CD4-positive, alpha-beta T cell treated with Interleukin-17A for 1 hour (primary cell): ENCODE measurements at regions not wholly inside any gene's neighbourhood (a gene's known extent, or its start where the extent isn't known, plus 50 kb on each side); places are given as distances from the start of the nearest gene placed in this dataset.
"Not testable (repeated sequence)": the region's sequence is repeated elsewhere in the genome, so short reads cannot be mapped to it uniquely, and the experiment has no call there.

ENCODE experiments used
- DNase-seq: peaks from one replicate; pipeline ENCODE4 v3.0.0-alpha.2; 2020

DNA sequence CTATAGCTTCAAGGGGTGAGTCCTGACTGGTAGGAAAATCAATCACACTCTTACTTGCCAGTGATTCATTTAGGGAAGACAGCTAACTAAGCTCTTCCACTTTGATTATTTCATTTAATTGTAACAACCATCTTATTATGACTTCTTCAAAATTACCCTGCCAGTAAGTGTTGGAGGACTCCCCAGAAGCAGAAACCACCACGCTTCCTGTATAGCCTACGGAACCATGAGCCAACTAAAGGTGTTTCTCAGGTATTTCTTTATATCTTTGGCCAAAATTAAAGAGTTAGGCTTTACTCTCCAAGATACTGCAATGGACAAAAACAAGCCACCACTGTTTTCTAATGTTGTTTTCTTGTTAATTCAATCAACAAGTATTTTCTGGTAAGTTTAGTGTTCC lies 61.0 kb downstream of the FOXD4L5 start:
- peak; percentile 0 for DNase-seq

DNA sequence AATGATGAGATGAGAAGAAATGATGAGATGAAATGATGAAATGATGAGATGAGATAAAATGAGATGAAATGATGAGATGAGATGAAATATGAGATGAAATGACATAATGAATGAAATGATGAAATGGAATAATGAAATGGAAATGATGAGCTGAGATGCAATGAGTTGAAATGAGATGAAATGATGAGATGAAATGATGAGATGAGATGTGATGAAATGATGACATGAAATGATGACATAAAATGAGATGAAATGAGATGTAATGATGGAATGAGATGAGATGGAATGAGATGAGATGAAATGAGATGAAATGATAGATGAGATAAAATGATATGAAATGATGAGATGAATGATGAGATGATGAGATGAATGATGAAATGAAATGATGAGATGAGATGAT lies 76.2 kb downstream of the FOXD4L5 start:
- not testable (repeated sequence) for DNase-seq

DNA sequence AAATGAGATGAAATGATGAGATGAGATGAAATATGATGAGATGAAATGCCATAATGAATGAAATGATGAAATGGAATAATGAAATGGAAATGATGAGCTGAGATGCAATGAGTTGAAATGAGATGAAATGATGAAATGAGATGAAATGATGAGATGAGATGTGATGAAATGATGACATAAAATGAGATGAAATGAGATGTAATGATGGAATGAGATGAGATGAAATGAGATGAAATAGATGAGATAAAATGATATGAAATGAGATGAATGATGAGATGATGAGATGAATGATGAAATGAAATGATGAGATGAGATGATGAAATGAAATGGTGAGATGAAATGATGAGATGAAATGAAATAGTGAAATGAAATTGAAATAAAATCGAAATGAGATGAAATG lies 77.7 kb downstream of the FOXD4L5 start:
- DNase-seq: not testable (repeated sequence)

DNA sequence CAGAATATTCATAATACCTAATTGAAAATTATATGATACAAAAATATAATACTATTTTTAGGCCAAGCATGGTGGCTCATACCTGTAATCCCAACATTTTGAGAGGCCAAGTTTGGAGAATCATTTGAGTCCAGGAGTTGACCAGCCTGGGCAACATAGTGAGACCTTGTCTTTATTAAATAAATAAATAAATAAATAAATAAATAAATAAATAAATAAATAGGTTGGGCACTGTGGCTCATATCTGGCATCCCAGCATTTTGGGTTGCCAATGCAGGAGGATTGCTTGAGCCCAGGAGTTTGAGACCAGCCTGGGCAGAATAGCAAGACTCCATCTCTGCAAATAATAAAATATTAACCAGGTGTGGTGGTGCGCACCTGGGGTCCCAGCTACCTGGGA lies 79.2 kb downstream of the FOXD4L5 start:
- not testable (repeated sequence) for DNase-seq

DNA sequence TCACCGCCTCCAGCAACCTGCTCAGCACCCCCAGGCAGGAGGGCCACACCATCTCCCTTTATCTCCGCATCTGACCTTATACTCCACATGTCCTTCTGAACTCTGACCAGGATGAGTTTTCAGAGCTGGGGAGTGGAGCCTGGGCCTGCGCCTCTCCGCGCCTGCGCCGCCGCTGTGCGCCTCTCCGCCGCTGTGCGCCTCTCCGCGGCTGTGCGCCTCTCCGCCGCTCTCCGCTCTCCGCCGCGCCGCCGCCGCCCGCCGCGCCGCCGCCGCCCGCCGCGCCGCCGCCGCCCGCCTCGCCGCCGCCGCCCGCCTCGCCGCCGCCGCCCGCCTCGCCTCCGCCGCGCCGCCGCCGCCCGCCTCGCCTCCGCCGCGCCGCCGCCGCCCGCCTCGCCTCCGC lies 89.2 kb downstream of the FOXD4L5 start:
- not testable (repeated sequence) for DNase-seq

DNA sequence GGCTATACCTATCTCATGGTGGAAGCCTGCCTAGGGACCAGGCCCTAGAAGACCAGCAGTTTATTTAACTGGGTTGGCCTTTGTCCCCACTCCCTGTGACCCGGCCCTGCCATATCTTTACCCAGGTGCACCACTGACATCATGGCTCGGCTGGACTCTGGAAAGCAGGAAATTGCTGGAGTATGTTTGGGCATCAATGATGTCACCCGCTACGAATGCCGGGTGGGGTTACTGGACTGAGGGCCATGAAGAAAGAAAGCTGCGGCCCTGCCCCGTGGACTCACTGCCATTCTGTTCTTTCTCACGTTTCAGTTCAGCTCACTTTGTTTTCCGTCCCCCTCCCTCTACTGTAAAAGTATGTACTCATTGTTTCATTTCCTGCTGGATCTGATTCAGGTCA lies 129.1 kb downstream of the FOXD4L5 start:
- not testable (repeated sequence) for DNase-seq
